ENCODE measurements at regions not wholly inside any gene's neighbourhood (a gene's known extent, or its start where the extent isn't known, plus 50 kb on each side); places are given as distances from the start of the nearest gene placed in this dataset.

DNA sequence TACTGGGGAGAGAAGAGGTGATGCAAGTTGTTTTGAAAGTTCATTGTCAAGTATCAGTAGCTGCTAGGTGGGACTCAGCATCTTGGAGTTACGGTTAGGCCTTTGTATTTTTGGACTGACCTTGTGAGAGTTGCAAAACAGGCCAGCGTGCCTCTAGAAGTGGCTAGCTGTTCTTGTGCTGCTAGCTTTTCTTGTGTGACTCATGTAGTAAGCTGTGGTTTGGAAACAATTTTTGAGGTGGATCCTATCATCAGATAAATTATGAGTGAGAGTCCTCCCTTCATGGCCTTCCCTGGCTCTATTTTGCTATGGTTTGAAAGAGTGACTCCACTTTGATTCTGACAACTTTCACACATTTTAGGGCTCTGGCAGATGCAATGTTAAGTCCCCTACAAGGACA, 409.2 kb upstream of the HS6ST1 start:
- peak; percentile 72 for DNase-seq (ENCODE audit: low read depth)
- no peak overlapping the region for H3K4me3 ChIP-seq (ENCODE audit: low read depth, low read length)
- TF ChIP-seq, protein P1, sequence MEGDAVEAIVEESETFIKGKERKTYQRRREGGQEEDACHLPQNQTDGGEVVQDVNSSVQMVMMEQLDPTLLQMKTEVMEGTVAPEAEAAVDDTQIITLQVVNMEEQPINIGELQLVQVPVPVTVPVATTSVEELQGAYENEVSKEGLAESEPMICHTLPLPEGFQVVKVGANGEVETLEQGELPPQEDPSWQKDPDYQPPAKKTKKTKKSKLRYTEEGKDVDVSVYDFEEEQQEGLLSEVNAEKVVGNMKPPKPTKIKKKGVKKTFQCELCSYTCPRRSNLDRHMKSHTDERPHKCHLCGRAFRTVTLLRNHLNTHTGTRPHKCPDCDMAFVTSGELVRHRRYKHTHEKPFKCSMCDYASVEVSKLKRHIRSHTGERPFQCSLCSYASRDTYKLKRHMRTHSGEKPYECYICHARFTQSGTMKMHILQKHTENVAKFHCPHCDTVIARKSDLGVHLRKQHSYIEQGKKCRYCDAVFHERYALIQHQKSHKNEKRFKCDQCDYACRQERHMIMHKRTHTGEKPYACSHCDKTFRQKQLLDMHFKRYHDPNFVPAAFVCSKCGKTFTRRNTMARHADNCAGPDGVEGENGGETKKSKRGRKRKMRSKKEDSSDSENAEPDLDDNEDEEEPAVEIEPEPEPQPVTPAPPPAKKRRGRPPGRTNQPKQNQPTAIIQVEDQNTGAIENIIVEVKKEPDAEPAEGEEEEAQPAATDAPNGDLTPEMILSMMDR (IDR thresholded peaks at IDR 0.05; ENCODE audit: insufficient read depth, low read length) = no peak

DNA sequence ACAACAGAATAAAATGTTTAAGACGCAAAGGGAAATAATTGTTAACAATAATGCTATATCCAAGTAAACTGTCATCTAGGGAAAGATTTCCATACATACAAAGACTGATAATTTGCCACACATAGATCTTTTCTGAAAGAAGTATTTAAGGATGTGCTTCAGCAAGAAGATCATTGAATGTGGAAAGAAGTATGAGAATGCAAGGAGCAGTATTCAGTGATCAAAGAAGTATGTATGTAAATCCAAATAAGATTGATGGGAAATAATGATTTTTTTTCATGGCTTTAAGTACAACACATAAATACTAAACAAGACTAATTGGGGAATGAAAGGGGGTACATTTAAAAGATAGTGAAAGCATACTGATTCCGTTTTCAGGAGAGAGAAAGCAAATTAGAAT, 410.4 kb upstream of the HS6ST1 start:
- no peak for DNase-seq (ENCODE audit: low read depth)
- TF ChIP-seq, protein P1 (IDR thresholded peaks at IDR 0.05; ENCODE audit: insufficient read depth, low read length) = no peak
- no peak overlapping the region for H3K4me3 ChIP-seq (ENCODE audit: low read depth, low read length)

DNA sequence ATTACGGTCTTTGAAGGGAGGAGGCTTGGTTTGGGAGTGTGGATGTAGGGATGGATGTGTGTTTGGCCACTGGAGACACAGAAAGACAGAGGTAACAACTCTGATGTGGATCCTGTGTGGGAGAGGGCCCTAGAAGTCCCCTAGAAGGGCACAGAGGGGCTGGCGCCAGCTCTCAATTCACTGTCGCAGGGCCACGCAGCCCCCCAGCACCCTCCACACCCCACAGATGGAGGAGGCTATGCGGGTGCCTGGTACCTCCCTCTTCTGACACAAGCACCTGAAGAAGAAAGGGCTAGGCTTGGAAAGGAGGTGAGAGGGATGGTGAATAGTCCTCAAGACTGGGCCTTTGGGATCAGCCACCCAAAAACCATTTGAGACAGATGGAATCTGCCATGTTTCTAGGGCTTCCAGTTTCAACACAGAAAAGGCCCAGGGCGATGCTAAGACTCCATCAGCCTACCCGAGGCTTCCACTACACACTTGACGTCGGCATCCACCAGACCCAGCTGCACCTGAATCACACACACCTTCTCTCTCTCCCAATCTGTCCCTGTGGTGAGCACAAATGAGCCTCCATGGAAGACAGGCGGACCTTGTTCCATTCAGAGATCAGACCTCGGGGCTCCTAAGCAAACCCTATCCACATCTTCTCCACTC, 413.5 kb upstream of the HS6ST1 start:
- no peak for DNase-seq (ENCODE audit: low read depth)
- H3K4me3 ChIP-seq (ENCODE audit: low read depth, low read length) = no peak overlapping the region
- TF ChIP-seq, protein P1 (IDR thresholded peaks at IDR 0.05; ENCODE audit: insufficient read depth, low read length) = no peak

DNA sequence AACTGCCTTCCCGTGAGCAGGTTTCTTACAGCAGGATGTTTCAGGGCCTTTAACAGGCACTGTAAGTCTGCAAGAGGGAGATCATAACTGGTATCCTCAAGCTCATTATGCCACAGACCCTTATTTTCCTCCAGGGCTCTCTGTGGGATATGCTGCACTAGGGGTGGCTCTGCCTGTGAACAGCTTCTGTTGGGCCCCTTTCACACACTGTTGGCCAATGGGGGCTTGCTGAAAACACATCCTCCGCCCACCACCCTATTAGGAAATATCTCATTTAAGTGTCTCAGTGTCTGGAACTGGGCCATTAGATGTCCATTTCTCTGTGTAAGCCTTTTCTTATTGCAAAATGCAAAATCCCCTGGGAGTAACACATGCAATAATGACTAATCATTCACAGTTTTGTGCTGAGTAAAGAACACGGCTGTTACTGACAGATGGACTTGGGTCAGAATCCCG, 414.3 kb upstream of the HS6ST1 start:
- H3K4me3 ChIP-seq (ENCODE audit: low read depth, low read length) = no peak overlapping the region
- peak; percentile 79 for DNase-seq (ENCODE audit: low read depth)
- TF ChIP-seq, protein P1 (IDR thresholded peaks at IDR 0.05; ENCODE audit: insufficient read depth, low read length) = no peak

DNA sequence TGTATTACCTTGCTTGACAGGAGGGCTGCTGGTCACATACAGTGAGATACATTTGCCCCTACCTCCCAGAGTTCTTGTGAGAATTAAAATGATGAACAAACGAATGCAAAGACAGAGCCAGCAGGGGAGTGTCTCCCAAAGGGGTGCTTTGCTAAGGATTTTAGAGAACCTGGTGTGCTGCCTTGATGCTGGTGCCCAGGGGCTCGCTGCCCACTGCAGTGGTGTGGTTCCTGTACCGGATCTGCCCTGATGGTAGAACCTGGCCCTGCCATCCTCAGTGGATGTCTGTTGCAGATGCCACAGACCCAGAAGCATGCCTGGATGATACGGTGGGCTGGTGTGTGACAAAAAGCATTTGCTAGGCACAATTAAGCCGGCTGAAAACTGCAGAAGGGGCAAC, 414.8 kb upstream of the HS6ST1 start:
- H3K4me3 ChIP-seq (ENCODE audit: low read depth, low read length) = no peak overlapping the region
- TF ChIP-seq, protein P1 (IDR thresholded peaks at IDR 0.05; ENCODE audit: insufficient read depth, low read length) = no peak
- DNase-seq (ENCODE audit: low read depth) = no peak

DNA sequence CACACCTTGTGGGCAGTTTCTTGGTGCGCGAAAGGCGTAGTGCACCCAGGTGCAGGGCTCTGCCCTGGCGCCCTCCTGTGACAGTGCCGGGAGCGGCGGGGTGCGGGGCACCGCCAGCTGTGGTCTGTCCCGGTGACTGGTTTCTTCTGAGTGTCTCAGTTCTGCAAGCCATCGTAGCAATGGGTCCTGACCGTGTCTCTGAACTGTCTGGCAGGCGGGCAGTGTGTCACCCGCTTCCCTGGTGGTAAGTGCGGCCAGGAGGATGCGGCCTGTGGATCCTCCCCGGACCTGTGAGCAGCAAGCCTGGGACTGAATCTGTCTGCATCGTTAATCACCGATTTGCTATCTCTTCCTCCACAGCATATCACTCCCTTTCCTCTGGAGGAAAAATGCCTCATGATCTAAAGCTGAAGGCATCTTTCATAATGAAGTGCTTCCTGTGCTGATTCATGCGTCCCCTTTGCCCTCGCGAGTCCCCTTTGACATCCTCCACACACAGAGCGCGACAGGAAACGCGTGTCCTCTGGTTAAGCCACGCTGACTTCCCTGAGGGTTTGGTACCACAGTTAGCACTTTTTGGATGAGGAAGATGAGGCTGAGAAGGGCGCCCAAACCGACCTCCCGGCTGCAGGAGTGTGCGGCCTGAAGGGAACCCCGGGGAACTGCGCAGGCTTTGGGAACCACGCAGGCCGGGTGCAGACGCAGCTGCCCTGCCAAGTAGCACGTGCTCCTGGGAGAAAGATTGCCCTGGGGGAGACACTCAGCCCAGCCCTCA, 416.0 kb upstream of the HS6ST1 start:
- H3K4me3 ChIP-seq (ENCODE audit: low read depth, low read length) = no peak overlapping the region
- no peak for DNase-seq (ENCODE audit: low read depth)
- TF ChIP-seq, protein P1 (IDR thresholded peaks at IDR 0.05; ENCODE audit: insufficient read depth, low read length) = no peak

All from fibroblast of the aortic adventitia (primary cell).